HepG2 (cell line): ENCODE measurements at regions not wholly inside any gene's neighbourhood (a gene's known extent, or its start where the extent isn't known, plus 50 kb on each side); places are given as distances from the start of the nearest gene placed in this dataset.

ENCODE experiments used
- AHDC1 ChIP-seq: sonication (generic); formaldehyde crosslinking; IDR thresholded peaks from 2 replicates; pipeline ENCODE4 v1.5.1; 2020; ENCODE audit warnings: mild to moderate bottlenecking, missing genetic modification reagents, borderline replicate concordance
- ATF4 ChIP-seq, 2 experiments: fragments of 450-650 bp in 1 of 2; sonication (generic) in 1 of 2; formaldehyde crosslinking; IDR thresholded peaks; 2 replicates each; pipeline versions ENCODE4 v1.5.0 to v1.8.0; 2020 to 2022; ENCODE audit warnings: mild to moderate bottlenecking in 1 of 2, missing genetic modification reagents in 1 of 2
- DNMT3B ChIP-seq: conservative IDR thresholded peaks from 2 replicates; pipeline ENCODE4 v1.6.1; 2016; ENCODE audit warnings: missing biosample characterization, control low read depth
- EP300 ChIP-seq, 3 experiments: sonication (generic) in 1 of 3; formaldehyde crosslinking in 1 of 3; IDR thresholded peaks; 2 replicates each; pipeline versions ENCODE4 v1.5.1 to v1.6.1; 2011 to 2020; ENCODE audit warnings: low read depth in 2 of 3, low read length in 2 of 3, borderline replicate concordance in 1 of 3, improper control_type of control experiment in 1 of 3, mild to moderate bottlenecking in 1 of 3, missing genetic modification reagents in 1 of 3, moderate library complexity in 1 of 3
- FOSL1 ChIP-seq: sonication (generic); formaldehyde crosslinking; IDR thresholded peaks from 2 replicates; pipeline ENCODE4 v1.9.0; 2021; ENCODE audit warnings: missing genetic modification reagents, borderline replicate concordance
- FOSL2 ChIP-seq: sonication (generic); formaldehyde crosslinking; IDR thresholded peaks from 2 replicates; pipeline ENCODE4 v1.4.0; 2020; ENCODE audit warnings: missing genetic modification reagents
- FOXK1 ChIP-seq: sonication (generic); formaldehyde crosslinking; IDR thresholded peaks from 2 replicates; pipeline ENCODE4 v1.4.0; 2020; ENCODE audit warnings: low read depth, missing genetic modification reagents, borderline replicate concordance
- FOXP4 ChIP-seq: sonication (generic); formaldehyde crosslinking; IDR thresholded peaks from 2 replicates; pipeline ENCODE4 v1.4.0; 2020; ENCODE audit warnings: missing genetic modification reagents
- HMG20A ChIP-seq: IDR thresholded peaks from 2 replicates; pipeline ENCODE4 v1.6.1; 2016; ENCODE audit warnings: borderline replicate concordance
- HOXA5 ChIP-seq: sonication (generic); formaldehyde crosslinking; IDR thresholded peaks from 2 replicates; pipeline ENCODE4 v1.4.0; 2020; ENCODE audit warnings: missing genetic modification reagents
- JUNB ChIP-seq: sonication (generic); formaldehyde crosslinking; IDR thresholded peaks from 2 replicates; pipeline ENCODE4 v1.8.0; 2022; ENCODE audit warnings: missing genetic modification reagents, mild to moderate bottlenecking, borderline replicate concordance
- JUND ChIP-seq: sonication (generic); formaldehyde crosslinking; IDR thresholded peaks from 2 replicates; pipeline ENCODE4 v1.8.0; 2022; ENCODE audit warnings: mild to moderate bottlenecking, missing genetic modification reagents
- MED1 ChIP-seq: sonication (generic); formaldehyde crosslinking; IDR thresholded peaks from 2 replicates; pipeline ENCODE4 v1.4.0; 2020; ENCODE audit warnings: missing genetic modification reagents
- NCOA2 ChIP-seq: sonication (generic); formaldehyde crosslinking; IDR thresholded peaks from 2 replicates; pipeline ENCODE4 v1.8.0; 2022; ENCODE audit warnings: inconsistent platforms
- RARA ChIP-seq: IDR thresholded peaks from 2 replicates; pipeline ENCODE4 v1.6.1; 2016; ENCODE audit warnings: missing genetic modification reagents, missing compliant biosample characterization
- RXRB ChIP-seq: IDR thresholded peaks from 2 replicates; pipeline ENCODE4 v1.6.1; 2016; ENCODE audit warnings: borderline replicate concordance, missing genetic modification reagents, missing compliant biosample characterization
- SAP130 ChIP-seq: IDR thresholded peaks from 2 replicates; pipeline ENCODE4 v1.6.1; 2016; ENCODE audit warnings: low read depth
- SOX6 ChIP-seq, 2 experiments: fragments of 450-650 bp in 1 of 2; sonication (generic) in 1 of 2; formaldehyde crosslinking in 1 of 2; IDR thresholded peaks; 2 replicates each; pipeline versions ENCODE4 v1.4.0 to v1.6.1; 2017 to 2020; ENCODE audit warnings: antibody characterized with exemption in 1 of 2, mild to moderate bottlenecking in 1 of 2, missing genetic modification reagents in 1 of 2
- TCF7 ChIP-seq: sonication (generic); IDR thresholded peaks from 2 replicates; pipeline ENCODE4 v1.6.1; 2016; ENCODE audit warnings: antibody characterized with exemption, low read depth
- ZNF24 ChIP-seq: fragments of 450-650 bp; IDR thresholded peaks from 2 replicates; pipeline ENCODE4 v1.6.1; 2017; ENCODE audit warnings: antibody characterized with exemption, mild to moderate bottlenecking
- ZNF251 ChIP-seq: sonication (generic); formaldehyde crosslinking; IDR thresholded peaks from 2 replicates; pipeline ENCODE4 v1.9.0; 2021; ENCODE audit warnings: mild to moderate bottlenecking, missing genetic modification reagents
- ZNF644 ChIP-seq: IDR thresholded peaks from 2 replicates; pipeline ENCODE4 v1.6.1; 2016; ENCODE audit warnings: low read depth
- ZNF749 ChIP-seq: sonication (generic); formaldehyde crosslinking; IDR thresholded peaks from 2 replicates; pipeline ENCODE4 v1.8.0; 2022; ENCODE audit warnings: mild to moderate bottlenecking, missing genetic modification reagents, moderate library complexity, borderline replicate concordance

GRCh38 chr12:114976959-114977358 lies 293.0 kb upstream of the TBX3 start (continued):
- TF ChIP-seq AHDC1 (CRISPR knock-in tag) (peak; percentile 27; the same call in 1 of the 2 replicates), ATF4 (CRISPR knock-in tag; IDR thresholded peaks at IDR 0.05) (peak in 1 of 2 experiments; percentile 88; a peak in 2 of 4 replicates), RARA (CRISPR knock-in tag) (peak; percentile 66), HMG20A (peak; percentile 85; the same call in 1 of the 2 replicates), DNMT3B (CRISPR knock-in tag) (0 out of 2 replicates have a peak, but pooled peaks have one; percentile 27), JUNB (peak; percentile 69; the same call in 1 of the 2 replicates), FOSL2 (CRISPR knock-in tag) (peak; percentile 92), JUND (peak; percentile 54; the same call in 1 of the 2 replicates), FOXK1 (CRISPR knock-in tag) (peak; percentile 29; the same call in 1 of the 2 replicates), RXRB (CRISPR knock-in tag) (peak; percentile 46; the same call in 1 of the 2 replicates), HOXA5 (CRISPR knock-in tag) (no peak), FOXP4 (CRISPR knock-in tag) (0 out of 2 replicates have a peak, but pooled peaks have one; percentile 12), ZNF749 (no peak), NCOA2 (CRISPR knock-in tag) (peak; percentile 64), EP300 (IDR thresholded peaks at IDR 0.05; ENCODE audit: low read depth in 2 of 2, low read length in 2 of 2) (peak in 1 of 2 experiments; percentile 79; a peak in 2 of 4 replicates), EP300 (CRISPR knock-in tag; IDR thresholded peaks at IDR 0.05; ENCODE audit: borderline replicate concordance) (no peak; the same call in 1 of the 2 replicates), TCF7 (peak; percentile 58), SOX6 (IDR thresholded peaks at IDR 0.05) (no peak), SOX6 (CRISPR knock-in tag; IDR thresholded peaks at IDR 0.05) (peak; percentile 11; the same call in 1 of the 2 replicates), ZNF251 (no peak), ZNF24 (no peak), ZNF644 (CRISPR knock-in tag) (peak; percentile 70; the same call in 1 of the 2 replicates), SAP130 (CRISPR knock-in tag) (peak; percentile 44; the same call in 1 of the 2 replicates), MED1 (peak; percentile 56), FOSL1 (CRISPR knock-in tag) (peak; percentile 83; the same call in 1 of the 2 replicates)
